ENCODE measurements at regions not wholly inside any gene's neighbourhood (a gene's known extent, or its start where the extent isn't known, plus 50 kb on each side); places are given as distances from the start of the nearest gene placed in this dataset.

DNA sequence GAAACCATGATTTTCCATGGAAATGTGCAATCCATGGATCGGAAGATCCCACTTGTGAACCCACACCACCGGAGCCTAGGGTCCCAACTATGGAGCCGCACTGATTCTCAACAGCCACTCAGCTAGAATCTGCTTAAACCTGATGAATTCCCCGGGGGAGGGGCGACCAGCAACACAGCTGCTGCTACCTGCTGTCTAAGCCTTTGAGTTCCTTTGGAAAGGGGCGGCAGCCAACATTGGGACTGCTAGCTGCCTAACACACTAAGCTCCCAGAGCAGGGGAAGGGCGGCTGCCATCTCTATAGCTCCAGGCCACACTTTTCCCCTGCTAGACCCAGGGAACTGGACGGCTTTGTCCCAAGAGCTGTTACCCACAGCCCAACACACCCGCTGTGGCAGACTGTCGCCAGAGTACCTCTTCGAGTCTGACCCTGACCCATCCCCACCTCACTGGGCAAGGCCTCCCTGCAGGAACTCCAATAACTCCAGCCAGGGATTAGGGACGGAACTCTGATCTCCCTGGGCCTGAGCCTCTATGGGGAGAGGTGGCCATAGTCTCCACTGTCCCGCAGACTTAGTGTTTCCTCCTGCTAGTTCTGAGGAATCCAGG is 205.8 kb upstream of the SLC16A7 start:
- no peak overlapping the region for H3K4me3 ChIP-seq
- intact Hi-C loops (cut with DNase I), result no loop called here
- H3K9me3 ChIP-seq, result no peaks in the 10 kb centered on the region
- H3K36me3 ChIP-seq, result no peaks in the 10 kb centered on the region
- H3K27ac ChIP-seq, result no peak overlapping the region
- no peaks in the 10 kb centered on the region for H3K27me3 ChIP-seq
- TF ChIP-seq POLR2A (IDR thresholded peaks at IDR 0.05), result no peak
- TF ChIP-seq, protein P1, sequence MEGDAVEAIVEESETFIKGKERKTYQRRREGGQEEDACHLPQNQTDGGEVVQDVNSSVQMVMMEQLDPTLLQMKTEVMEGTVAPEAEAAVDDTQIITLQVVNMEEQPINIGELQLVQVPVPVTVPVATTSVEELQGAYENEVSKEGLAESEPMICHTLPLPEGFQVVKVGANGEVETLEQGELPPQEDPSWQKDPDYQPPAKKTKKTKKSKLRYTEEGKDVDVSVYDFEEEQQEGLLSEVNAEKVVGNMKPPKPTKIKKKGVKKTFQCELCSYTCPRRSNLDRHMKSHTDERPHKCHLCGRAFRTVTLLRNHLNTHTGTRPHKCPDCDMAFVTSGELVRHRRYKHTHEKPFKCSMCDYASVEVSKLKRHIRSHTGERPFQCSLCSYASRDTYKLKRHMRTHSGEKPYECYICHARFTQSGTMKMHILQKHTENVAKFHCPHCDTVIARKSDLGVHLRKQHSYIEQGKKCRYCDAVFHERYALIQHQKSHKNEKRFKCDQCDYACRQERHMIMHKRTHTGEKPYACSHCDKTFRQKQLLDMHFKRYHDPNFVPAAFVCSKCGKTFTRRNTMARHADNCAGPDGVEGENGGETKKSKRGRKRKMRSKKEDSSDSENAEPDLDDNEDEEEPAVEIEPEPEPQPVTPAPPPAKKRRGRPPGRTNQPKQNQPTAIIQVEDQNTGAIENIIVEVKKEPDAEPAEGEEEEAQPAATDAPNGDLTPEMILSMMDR (IDR thresholded peaks at IDR 0.05), result no peak
- ATAC-seq (peak in 1 of 4 donors; percentile 22), DNase-seq (no peak)
- H3K4me1 ChIP-seq, result no peaks in the 10 kb centered on the region
- WGBS (ENCODE audit: insufficient coverage, low coverage, low lambda C conversion rate, missing lambda C conversion rate), result no CpG with 5 or more reads among the region's 13 CpGs

DNA sequence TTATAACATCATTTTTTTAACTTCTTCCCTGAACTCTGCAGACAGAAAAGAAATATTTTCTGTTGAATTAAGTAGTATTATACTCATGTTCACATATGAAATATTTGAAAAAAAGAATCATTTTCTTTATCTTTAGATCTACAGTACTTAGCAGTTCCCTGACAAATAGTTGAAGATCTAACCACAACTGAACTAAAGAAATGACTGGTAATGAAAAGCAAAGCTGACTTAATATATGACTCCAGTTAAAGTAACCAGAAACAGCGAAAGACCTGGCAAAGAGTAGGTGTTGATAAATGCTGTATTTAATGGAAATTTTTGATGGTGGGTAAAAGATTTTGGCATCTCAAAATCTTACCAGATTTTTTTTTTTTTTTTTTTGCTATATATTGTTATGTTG is 207.1 kb upstream of the SLC16A7 start:
- no peaks in the 10 kb centered on the region for H3K4me1 ChIP-seq
- 64% methylated on average over 1 of the region's 1 CpG for WGBS (ENCODE audit: insufficient coverage, low coverage, low lambda C conversion rate, missing lambda C conversion rate)
- no peak for TF ChIP-seq POLR2A (IDR thresholded peaks at IDR 0.05)
- TF ChIP-seq, protein P1 (IDR thresholded peaks at IDR 0.05), result no peak
- no peaks in the 10 kb centered on the region for H3K36me3 ChIP-seq
- no peak overlapping the region for H3K4me3 ChIP-seq
- no peak overlapping the region for H3K27ac ChIP-seq
- DNase-seq, result no peak
- H3K9me3 ChIP-seq, result no peaks in the 10 kb centered on the region
- no peaks in the 10 kb centered on the region for H3K27me3 ChIP-seq
- intact Hi-C loops (cut with DNase I), result no loop called here
- ATAC-seq, result no peak

DNA sequence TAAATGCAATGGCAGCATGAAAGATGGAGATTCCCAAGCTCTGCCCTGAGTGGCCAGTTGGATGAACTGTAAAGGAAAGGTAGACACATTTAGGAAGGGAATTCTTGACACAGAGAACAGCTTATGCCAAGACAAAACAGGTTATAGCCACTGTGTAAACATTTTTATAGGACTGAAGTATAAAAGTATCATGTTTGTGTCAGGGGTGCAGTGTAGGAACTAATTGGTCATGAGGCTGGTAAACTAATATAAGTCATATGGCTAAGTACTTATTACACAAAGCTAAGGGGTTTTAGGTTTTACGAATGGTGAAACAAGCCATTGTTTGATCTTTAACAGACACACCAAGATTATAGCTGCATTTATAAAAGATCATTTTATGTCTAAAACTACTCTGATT is 207.7 kb upstream of the SLC16A7 start:
- ATAC-seq, result no peak
- DNase-seq, result no peak
- TF ChIP-seq, protein P1 (IDR thresholded peaks at IDR 0.05), result no peak
- no peak for TF ChIP-seq POLR2A (IDR thresholded peaks at IDR 0.05)
- Histone ChIP-seq H3K9me3 (no peaks in the 10 kb centered on the region), H3K27me3 (no peaks in the 10 kb centered on the region), H3K36me3 (no peaks in the 10 kb centered on the region), H3K27ac (no peak overlapping the region), H3K4me1 (no peaks in the 10 kb centered on the region), H3K4me3 (no peak overlapping the region)
- WGBS (ENCODE audit: insufficient coverage, low coverage, low lambda C conversion rate, missing lambda C conversion rate), result 75% methylated on average over 1 of the region's 1 CpG
- intact Hi-C loops (cut with DNase I), result no loop called here

- Histone ChIP-seq H3K36me3 (no peaks in the 10 kb centered on the region), H3K9me3 (no peaks in the 10 kb centered on the region), H3K4me3 (no peak overlapping the region), H3K4me1 (no peaks in the 10 kb centered on the region), H3K27ac (no peak overlapping the region), H3K27me3 (no peaks in the 10 kb centered on the region)
- ATAC-seq (no peak), DNase-seq (no peak)
- intact Hi-C loops (cut with DNase I), result no loop called here
- WGBS (ENCODE audit: insufficient coverage, low coverage, low lambda C conversion rate, missing lambda C conversion rate), result 67% methylated on average over 1 of the region's 1 CpG
- TF ChIP-seq POLR2A (IDR thresholded peaks at IDR 0.05), result no peak
- TF ChIP-seq, protein P1 (IDR thresholded peaks at IDR 0.05), result no peak
Measured at GRCh38 chr12:59386236-59386635, 209.6 kb upstream of the SLC16A7 start.

All from right lobe of liver (tissue), 6 donors.